Stimulated activated CD8-positive, alpha-beta memory T cell treated with anti-CD3 and anti-CD28 coated beads, Interleukin-4, amount 100 ng/mL, for 48 hours (primary cell): ENCODE measurements at regions not wholly inside any gene's neighbourhood (a gene's known extent, or its start where the extent isn't known, plus 50 kb on each side); places are given as distances from the start of the nearest gene placed in this dataset.

ENCODE experiments used
- DNase-seq: peaks from one replicate; pipeline ENCODE4 v3.0.0-alpha.2; 2020

- DNase-seq: no peak
Observed at GRCh38 chr14:65794674-65795279, 382.2 kb downstream of the FUT8 start.

GRCh38 chr14:65798216-65798615 lies 385.7 kb downstream of the FUT8 start:
- DNase-seq: no peak

- DNase-seq: no peak
Observed at GRCh38 chr14:65800694-65801093, 388.2 kb downstream of the FUT8 start.

- DNase-seq: no peak
Observed at GRCh38 chr14:65802196-65802595, 389.7 kb downstream of the FUT8 start.

GRCh38 chr14:65803885-65804284 lies 391.4 kb downstream of the FUT8 start:
- DNase-seq: no peak

GRCh38 chr14:65804439-65805112 lies 392.0 kb downstream of the FUT8 start:
- no peak for DNase-seq

GRCh38 chr14:65805113-65805473 lies 392.6 kb downstream of the FUT8 start:
- DNase-seq: no peak

GRCh38 chr14:65808390-65808789 lies 395.9 kb downstream of the FUT8 start:
- DNase-seq: no peak

- DNase-seq: no peak
Observed at GRCh38 chr14:65810322-65810721, 397.8 kb downstream of the FUT8 start.

GRCh38 chr14:65813760-65814384 lies 401.3 kb downstream of the FUT8 start:
- no peak for DNase-seq

GRCh38 chr14:65815127-65815526 lies 402.6 kb downstream of the FUT8 start:
- no peak for DNase-seq

GRCh38 chr14:65817011-65817410 lies 404.5 kb downstream of the FUT8 start:
- DNase-seq: no peak

- no peak for DNase-seq
Observed at GRCh38 chr14:65819569-65819968, 407.0 kb downstream of the FUT8 start.

- no peak for DNase-seq
Observed at GRCh38 chr14:65821224-65821753, 408.8 kb downstream of the FUT8 start.

- DNase-seq: peak; percentile 66
Observed at GRCh38 chr14:65824285-65824977, 411.9 kb downstream of the FUT8 start.

- no peak for DNase-seq
Observed at GRCh38 chr14:65824978-65825299, 412.4 kb downstream of the FUT8 start.

GRCh38 chr14:65826946-65827345 lies 414.4 kb downstream of the FUT8 start:
- DNase-seq: no peak

- no peak for DNase-seq
Observed at GRCh38 chr14:65827520-65827919, 415.0 kb downstream of the FUT8 start.

- no peak for DNase-seq
Observed at GRCh38 chr14:65828396-65828795, 415.9 kb downstream of the FUT8 start.

- no peak for DNase-seq
Observed at GRCh38 chr14:65832431-65833266, 420.1 kb downstream of the FUT8 start.

- DNase-seq: no peak
Observed at GRCh38 chr14:65833267-65833880, 420.8 kb downstream of the FUT8 start.

- no peak for DNase-seq
Observed at GRCh38 chr14:65834051-65834450, 421.5 kb downstream of the FUT8 start.
